ENCODE measurements at regions not wholly inside any gene's neighbourhood (a gene's known extent, or its start where the extent isn't known, plus 50 kb on each side); places are given as distances from the start of the nearest gene placed in this dataset.

GRCh38 chr2:129354631-129355030, 624.8 kb upstream of the RAB6C start:
- H3K27ac ChIP-seq: no peak overlapping the region
- TF ChIP-seq CTCF (conservative IDR thresholded peaks at IDR 0.05): no peak

GRCh38 chr2:129361688-129362087, 617.8 kb upstream of the RAB6C start:
- TF ChIP-seq CTCF (conservative IDR thresholded peaks at IDR 0.05): no peak
- no peak overlapping the region for H3K27ac ChIP-seq

GRCh38 chr2:129366263-129366662, 613.2 kb upstream of the RAB6C start:
- H3K27ac ChIP-seq: no peak overlapping the region
- no peak for TF ChIP-seq CTCF (conservative IDR thresholded peaks at IDR 0.05)

GRCh38 chr2:129367107-129367506, 612.4 kb upstream of the RAB6C start:
- no peak overlapping the region for H3K27ac ChIP-seq
- TF ChIP-seq CTCF (conservative IDR thresholded peaks at IDR 0.05): no peak

GRCh38 chr2:129369437-129369836, 610.0 kb upstream of the RAB6C start:
- no peak overlapping the region for H3K27ac ChIP-seq
- no peak for TF ChIP-seq CTCF (conservative IDR thresholded peaks at IDR 0.05)

GRCh38 chr2:129374452-129374851, 605.0 kb upstream of the RAB6C start:
- H3K27ac ChIP-seq: no peak overlapping the region
- TF ChIP-seq CTCF (conservative IDR thresholded peaks at IDR 0.05): no peak

- no peak for TF ChIP-seq CTCF (conservative IDR thresholded peaks at IDR 0.05)
- no peak overlapping the region for H3K27ac ChIP-seq
Measured at GRCh38 chr2:129375632-129376425, 603.6 kb upstream of the RAB6C start.

All from VCaP (cell line).